NCI-H1092 (cell line): ENCODE measurements at regions not wholly inside any gene's neighbourhood (a gene's known extent, or its start where the extent isn't known, plus 50 kb on each side); places are given as distances from the start of the nearest gene placed in this dataset.

Experiments used
- DNase-seq: peaks from one replicate; lab custom pipeline; 2025; lab: John Stamatoyannopoulos, UW

DNA sequence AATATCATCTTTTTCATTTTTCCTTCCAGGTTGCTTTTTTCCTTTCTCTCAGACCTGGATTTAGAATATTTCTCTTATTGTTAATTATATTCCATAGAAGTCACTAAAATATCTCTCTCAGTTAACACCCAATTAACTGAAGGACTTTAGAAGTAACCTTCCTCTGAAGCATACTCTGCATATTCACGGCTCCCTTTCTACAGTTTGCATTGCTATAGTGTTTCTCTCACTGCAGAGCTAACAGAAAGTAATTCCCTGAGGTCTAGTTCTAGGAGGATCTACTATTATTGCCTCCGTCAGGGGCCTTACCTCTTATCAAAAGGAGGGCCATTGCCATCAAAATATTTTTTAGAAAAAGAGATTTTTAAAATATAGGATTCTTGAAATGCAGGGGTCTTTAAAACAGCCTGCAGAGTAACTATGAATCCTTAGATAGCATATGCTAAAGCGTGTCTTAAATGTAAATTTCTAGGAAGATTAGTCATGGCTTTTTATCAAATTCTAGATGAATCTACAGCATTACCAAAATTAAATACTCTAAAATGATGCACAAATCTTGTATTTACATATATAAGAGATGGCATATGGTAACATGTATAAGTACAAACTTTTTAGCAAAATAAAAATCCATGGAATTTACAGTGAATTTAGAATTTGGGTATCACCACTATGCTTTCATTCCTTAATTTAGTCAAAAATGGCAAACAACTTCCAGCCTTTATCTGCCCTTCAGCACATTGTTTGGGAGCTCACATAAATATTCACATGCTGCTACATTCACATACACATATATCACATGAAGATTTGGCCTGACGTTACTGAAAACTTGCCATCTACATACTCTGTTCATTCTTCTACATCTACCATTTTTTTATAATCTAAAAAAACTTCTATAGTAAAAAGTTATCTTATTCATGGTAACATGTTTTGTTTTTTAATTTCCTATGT is 696.8 kb downstream of the OTOL1 start:
- DNase-seq, result no peak

DNA sequence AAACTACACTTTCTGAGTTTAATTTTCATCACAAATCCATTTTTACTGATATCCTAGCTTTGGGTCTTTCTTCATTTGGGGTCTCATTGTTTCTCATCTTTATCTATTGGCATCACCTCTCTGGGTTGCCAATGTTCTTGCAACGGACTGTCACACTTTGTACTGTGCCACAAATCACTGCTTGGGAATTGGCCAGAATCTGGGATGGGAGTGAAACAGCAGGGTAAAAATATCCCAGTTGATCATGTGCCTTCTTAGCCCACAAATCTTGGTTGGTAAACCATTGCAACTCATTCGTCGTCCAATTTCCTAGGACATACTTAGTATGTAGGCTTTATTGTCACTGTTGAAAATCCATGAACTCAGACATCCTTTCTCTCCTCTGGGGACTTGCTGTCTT is 698.5 kb downstream of the OTOL1 start:
- DNase-seq, result no peak

- DNase-seq, result no peak
Measured at GRCh38 chr3:162196964-162197363, 700.4 kb downstream of the OTOL1 start.

- no peak for DNase-seq
Measured at GRCh38 chr3:162200836-162201235, 704.2 kb downstream of the OTOL1 start.

- DNase-seq, result no peak
Measured at GRCh38 chr3:162206648-162207047, 710.0 kb downstream of the OTOL1 start.

- DNase-seq, result no peak
Measured at GRCh38 chr3:162211470-162211869, 714.9 kb downstream of the OTOL1 start.

DNA sequence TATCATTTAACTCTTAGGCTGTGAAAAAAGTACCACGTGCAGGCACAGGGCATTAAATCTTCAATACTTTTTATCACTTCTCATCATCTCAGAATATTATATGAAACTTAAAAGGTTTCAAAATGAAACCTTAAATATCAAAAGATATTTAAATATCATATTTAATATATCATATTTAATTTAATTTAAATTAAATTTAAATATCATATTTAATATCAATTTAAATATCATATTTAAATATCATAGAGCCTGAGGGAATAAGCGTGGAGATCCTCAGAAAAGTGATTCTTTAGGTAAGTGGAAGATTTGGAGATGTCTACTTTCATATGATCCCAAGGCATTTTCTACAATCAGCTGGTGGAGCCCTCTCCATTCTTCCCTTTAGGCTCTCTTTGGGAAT is 716.6 kb downstream of the OTOL1 start:
- DNase-seq, result no peak

GRCh38 chr3:162213956-162214355 is 717.3 kb downstream of the OTOL1 start:
- DNase-seq, result no peak

DNA sequence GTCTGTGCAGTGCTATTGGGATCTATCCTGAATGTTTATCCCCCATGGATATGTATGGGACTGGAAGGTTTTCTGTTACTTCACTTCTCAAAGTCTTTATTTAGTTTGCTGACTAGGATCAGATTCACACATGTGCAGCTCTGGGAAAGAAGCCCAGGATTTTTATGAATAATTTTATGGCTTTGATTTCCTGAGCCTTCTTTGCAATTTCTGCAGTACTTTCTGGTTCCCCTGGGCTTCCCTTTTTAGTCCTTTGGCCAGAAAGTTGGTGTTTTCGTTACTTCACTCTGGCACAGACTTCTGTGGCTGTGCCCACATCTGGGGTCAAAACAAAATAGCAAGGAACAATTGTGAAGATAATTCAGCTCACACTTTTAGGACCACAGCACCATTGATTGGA is 721.0 kb downstream of the OTOL1 start:
- no peak for DNase-seq

DNA sequence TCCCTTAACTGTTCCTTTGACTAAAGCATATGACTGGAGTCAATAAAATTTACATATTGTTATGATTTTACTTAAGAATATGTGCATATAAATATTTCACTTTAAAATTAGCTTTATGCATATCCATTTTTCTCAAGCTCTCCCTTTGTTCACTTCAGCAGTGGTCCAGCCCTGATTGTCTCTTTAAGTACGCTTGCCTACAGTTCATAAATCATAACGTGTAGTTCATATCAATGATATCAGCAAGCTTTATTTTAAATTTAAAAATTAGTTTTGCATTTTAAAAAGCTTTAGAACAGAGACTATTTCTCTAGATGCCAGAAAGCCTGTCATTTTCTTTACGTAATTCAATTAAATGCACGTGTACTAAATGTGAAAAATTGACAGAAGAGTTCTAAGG is 721.9 kb downstream of the OTOL1 start:
- no peak for DNase-seq

DNA sequence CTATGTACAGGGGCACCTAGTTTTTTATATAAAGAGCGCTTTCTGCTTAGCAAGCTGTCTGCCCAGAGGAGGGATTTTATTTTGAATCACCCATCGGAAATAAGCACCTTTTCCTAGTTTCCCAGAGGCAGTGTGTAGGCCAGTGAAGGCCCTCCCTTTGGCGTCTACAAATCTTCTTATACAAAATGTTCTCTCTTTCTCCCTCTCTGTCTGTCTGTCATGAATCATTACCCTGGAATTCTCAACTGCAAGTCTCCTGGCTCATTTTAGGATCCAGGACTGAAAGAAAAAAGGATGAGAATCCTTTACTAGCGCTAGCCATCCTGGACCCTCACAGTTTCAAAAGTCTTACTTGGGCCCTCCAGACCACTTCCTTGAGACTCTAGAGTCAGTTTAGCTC is 728.1 kb downstream of the OTOL1 start:
- DNase-seq, result no peak

DNA sequence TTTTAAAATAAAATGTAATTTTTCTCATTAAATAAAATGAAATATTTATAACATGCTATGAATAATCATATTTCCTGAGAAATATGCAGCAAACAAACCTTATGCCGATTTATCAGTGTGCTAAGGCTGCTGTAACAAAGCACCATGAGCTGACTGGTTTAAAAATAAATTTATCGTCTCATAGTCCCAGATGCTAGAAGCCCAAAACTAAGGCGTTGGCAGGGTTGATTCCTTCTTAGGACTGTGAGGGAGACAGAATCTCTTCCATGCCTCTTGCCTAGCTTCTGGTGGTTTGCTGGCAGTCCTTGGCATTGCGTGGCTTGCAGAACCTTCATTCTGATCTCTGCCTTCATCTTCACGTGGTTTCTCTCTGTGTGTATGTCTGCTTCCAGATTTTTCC is 740.3 kb downstream of the OTOL1 start:
- DNase-seq, result no peak

DNA sequence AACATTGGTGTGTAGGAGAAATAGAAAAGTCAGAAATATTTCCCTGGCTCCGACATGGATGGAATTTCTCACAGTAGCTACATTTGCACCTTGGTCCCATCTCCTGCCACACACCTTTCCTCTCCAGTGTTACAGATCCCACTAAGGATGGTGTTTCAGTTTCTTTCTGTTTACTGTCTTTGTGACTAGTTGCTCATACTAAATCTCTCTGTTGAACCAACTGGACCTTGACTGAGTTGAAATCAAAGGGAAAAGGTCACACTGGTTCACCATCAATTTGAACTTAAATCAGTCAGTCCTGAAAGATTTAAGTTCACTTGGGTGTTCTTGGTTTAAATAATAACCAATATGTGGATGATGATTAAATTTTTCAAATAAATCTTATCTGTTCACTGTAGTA is 754.2 kb downstream of the OTOL1 start:
- no peak for DNase-seq

DNA sequence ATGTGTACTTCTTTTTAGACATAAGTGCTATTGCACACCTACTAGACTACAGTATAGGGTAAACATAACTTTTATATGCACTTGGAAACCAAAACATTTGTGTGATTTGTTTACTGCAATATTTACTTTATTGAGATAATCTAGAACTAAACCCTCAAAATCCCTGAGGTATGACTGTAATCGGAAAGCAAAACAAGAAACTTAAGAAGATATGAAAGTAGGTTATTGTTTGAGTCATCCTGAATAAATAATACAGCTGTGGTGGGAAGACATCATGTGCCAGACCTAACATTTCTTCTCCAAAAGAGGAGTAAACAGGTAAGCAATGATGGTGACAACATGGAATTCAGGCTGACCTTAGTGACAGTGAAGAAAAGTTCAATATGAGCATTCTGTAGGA is 765.5 kb downstream of the OTOL1 start:
- DNase-seq, result no peak

- no peak for DNase-seq
Measured at GRCh38 chr3:162263596-162263995, 767.0 kb downstream of the OTOL1 start.

DNA sequence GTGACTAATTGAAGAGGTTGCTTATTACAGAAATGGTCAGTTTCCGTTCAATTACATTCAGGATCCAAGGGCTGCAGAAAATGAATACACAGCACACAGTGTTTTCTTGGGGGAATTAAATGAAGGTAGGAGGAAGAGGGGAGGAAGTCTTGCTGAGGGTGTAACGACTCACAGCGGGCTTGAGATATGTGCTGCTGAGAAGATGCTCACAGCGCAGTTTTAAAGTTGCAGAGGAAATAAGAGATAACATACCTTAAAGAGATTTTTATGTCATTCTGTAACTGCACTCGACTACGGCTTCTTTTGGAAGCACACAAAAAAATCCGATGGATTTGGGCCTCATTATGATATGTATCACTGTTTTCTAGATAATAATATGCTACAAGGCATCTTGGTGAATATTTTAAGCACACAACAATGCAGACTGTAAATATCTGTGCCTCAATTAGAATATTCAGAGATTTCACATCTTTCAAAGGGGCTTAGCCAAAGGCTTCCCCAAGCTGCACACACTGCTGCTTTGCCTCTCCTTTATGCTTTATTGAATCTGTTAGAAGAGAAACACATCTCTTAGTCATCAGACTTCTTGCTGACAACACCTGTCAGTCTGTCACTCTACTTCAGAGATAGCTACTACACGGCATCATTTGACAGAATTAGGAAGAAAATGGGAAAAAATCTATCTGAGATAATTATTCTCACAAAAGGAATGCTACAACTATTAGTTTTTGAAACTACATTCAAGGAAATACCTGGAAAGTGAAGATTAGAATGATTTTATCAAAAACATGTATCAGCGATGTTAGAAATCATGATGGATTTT is 773.2 kb downstream of the OTOL1 start:
- DNase-seq, result no peak

- DNase-seq, result no peak
Measured at GRCh38 chr3:162274070-162274469, 777.5 kb downstream of the OTOL1 start.

GRCh38 chr3:162278834-162279233 is 782.2 kb downstream of the OTOL1 start:
- no peak for DNase-seq

DNA sequence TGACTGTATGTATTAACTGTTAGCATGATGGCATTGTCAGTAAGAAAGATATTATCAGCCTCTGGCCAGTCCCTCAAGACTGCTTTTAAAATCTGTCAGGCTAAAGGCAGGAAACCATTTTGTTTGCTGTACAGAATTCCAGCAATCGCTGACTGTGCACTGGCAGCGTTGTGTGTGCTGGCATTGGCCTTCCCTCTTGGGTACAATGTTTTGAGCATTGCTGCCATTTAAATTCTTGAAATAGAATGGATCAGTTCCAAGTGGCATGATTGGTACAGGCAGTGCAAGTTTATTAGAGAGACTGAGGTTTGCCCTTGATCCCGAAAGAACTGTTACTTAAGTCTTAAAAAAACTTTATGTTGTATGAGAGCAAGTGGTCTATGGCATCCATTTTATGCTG is 788.7 kb downstream of the OTOL1 start:
- DNase-seq, result no peak

- DNase-seq, result no peak
Measured at GRCh38 chr3:162287600-162287999, 791.0 kb downstream of the OTOL1 start.

GRCh38 chr3:162292409-162292808 is 795.8 kb downstream of the OTOL1 start:
- DNase-seq, result no peak

- DNase-seq, result no peak
Measured at GRCh38 chr3:162295323-162295983, 798.8 kb downstream of the OTOL1 start.
